GM18907 (cell line): ENCODE measurements at regions not wholly inside any gene's neighbourhood (a gene's known extent, or its start where the extent isn't known, plus 50 kb on each side); places are given as distances from the start of the nearest gene placed in this dataset.

Experiments used
- ATAC-seq: cut with Tn5 transposase; IDR thresholded peaks from one replicate; pipeline ENCODE4 v1.9.1; 2021; ENCODE audit warnings: mild to moderate bottlenecking, moderate library complexity; ENCODE audit not compliant: unreplicated experiment

DNA sequence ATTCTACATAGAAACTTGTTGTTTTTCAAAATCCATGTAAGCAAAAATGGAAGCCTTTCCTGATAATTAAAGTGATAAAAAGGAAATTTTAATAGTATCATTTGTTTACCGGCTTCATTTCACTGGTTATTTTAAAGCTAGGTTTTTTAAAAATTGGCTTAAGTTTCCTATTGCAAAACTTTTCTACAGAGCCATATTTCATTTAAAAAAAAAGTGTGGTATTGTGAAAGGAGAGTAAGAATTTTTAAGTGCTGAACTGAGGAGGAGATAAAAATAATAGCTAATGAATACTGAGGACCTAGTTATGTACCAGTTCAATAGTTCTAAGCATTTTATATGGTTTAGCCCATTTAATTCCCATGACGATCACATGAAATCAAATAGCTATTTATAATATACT is 172.2 kb upstream of the COL1A2 start:
- ATAC-seq: no peak

DNA sequence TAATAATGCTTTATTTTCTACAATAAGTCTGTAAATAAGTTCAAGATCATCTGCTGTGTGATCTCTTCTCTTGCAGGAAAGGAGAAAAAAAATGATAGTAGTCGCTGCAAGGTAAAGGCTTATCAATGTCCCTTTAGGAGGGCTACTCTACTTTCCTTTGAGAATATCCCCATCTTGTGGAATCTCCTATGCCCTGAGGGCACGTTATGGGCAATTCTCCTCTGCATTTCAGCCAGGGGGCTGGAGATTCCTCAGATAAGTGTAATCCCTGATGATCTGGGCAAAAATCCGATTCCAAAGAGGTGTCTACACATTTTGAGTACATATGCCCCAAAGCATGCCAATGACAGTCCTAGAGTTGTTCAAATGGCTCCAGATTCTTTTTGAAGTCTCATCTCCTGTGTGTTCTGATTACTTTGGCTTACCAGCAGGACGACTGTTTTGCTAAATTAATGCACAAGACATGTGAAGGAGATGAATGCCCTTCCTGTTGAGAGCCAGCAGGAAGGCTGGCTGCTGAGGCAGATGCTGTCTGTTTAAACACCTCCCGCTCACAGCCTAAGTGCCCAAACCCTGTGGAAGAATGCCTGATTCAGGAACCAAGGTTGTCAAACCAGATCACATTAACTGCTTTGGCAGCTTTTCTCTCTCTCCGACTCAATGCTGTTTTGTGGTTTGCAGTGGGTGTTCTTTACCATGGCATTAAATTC is 171.2 kb upstream of the COL1A2 start:
- ATAC-seq: peak; percentile 71

DNA sequence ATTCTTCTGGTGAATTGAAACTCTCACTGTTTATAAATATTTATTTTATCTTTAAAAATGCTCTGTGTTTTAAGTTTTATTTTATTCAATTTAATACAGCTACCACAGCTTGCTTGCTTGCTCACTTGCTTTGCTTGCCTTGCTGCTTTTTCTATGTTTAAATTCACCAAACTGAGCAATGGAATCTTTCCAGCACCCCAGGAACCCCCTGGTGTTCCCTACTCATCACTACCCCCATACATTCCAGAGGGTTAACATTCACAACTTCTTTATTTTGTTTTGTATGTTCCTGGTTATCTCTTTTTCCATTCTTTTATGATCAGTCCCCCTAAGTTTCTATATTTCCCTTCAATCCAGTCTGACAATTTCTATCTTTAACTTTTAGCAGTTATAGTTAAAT is 166.5 kb upstream of the COL1A2 start:
- ATAC-seq: no peak

DNA sequence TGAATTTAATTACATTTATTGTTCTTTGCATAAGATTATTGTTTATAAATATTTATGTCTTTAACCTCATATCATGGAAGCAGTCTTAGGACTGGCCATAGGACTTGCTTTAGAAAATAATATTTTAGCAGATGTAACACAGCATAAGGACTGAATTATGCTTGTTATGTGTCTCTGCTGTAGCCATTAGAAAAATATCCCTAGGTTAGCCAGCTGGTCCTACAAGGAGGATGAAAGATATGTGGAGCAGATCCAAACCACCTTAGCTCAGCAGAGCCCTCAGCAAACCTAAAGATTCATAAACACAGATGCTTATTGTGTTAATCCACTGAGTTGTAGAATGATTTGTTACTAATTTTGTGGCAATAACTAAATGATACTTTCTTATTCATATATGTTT is 166.0 kb upstream of the COL1A2 start:
- no peak for ATAC-seq

DNA sequence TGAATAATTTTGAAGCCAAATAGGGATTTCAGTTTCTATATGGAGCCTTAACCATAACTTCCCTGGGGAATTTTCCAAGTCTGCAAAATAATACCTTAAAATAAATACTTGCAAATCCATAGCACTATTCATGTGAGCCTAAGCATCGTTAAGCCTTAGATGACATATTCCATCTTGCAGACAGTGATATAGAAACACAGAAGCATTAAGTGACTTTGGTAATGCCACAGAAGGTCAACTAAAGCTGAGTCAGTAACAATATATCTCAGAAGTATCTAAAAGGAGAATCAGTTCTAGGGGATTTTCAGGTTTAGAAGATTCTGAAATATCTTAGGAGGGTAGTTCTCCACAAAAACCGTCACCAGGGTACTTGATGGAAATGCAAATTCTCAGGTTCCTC is 163.4 kb upstream of the COL1A2 start:
- ATAC-seq: no peak

DNA sequence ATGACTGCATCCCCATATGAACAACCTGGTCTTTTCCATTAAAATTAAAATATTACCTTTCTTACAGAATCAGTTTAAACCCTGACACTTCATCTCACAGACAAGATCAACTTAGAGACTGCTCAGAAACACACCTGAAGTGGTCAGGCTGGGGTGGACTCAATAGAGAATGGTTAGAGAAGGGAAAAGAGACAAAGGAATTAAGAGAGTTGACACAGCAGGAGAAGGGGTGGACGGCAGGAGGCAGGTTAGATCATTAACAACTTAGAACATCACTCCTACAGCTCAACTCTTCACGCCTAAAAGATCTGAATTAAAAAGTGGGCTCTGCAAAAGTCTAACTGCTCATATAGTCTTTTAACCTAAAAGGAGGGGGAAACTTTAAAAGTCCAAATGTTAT is 157.7 kb upstream of the COL1A2 start:
- no peak for ATAC-seq

DNA sequence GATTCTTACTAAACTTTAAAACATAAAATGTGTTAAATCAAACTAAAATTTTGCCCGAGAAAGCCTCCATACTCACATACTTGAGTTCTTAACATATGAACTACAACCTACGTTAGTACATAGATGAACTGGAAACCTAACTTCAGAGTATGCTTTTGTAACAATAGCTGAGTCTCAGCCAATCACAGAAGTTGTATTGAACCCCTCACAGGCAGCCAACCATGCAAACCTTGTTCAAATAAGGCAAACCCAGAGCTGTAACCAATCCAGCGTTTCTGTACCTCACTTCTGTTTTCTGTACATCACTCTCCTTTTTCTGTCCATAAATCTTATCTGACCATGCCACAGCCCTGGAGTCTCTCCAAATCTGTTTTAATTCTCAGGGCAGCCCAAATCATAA is 157.3 kb upstream of the COL1A2 start:
- no peak for ATAC-seq

DNA sequence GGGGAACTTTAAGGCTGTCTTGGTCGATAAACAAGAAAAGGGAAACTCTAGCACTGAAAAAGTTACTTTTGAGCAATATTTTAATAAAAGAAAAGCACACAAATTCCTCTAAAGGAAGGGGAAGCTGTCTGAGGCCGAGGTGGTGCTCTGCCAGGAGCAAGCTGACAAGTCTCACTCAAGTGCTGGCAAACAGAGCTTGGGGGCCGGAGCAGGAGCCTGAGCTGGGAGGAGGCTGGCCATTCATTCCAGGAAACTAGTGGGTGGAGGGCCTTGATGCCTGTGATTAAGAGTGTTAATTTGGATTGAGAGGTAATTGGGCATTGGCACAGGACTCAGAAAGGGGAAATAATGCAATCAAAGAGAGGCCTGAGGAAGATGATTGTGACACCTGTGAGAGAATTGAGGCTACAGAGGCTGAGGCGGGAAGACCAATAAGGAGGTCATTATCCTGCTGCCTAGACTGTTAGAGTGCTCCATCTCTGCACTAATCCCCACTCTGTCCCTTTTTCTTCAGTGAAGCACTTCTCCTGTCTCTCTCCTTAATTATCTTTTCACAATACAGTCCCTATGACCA is 154.9 kb upstream of the COL1A2 start:
- no peak for ATAC-seq

DNA sequence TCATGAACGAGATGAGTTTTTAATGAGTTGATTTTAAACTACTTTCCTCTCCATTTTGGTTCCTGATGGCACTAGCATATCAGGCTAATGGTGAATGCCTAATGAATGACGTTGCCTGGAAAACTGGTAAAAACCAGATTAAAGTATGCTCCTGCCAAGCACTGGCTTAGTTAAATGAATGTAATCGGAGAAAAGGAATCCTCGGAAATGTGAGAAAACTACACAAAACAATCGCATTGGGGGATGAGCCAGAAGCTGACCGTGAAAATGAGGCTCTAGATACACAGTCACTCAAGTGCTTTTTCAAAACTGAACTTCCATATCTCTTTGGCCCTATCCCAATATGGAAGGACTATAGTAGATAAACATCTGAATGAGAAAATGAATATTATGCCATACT is 153.8 kb upstream of the COL1A2 start:
- no peak for ATAC-seq

DNA sequence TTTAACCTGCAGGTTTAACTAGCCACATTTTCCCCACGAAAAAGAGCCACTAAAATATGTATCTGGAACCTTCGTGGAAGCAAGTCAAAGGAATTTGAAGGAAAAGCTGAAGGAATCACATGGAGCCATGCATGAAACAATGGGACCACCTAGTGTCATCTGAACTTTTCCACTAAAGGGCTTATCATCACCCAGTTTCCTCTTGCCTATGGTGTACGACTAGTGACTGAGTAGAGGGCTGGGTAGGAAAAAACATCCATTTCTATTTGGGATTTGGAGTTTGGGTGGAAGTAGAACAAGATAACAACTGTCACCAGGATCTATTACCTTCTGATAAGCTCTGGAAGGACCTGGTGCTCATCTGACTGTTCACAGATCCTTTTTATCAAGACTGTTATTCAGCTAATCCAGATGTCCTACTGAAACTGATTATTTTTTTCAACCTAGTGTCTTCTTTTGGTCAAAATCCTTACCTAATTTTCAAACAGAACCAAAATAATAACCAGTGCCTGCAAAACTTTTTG is 153.2 kb upstream of the COL1A2 start:
- ATAC-seq: no peak

DNA sequence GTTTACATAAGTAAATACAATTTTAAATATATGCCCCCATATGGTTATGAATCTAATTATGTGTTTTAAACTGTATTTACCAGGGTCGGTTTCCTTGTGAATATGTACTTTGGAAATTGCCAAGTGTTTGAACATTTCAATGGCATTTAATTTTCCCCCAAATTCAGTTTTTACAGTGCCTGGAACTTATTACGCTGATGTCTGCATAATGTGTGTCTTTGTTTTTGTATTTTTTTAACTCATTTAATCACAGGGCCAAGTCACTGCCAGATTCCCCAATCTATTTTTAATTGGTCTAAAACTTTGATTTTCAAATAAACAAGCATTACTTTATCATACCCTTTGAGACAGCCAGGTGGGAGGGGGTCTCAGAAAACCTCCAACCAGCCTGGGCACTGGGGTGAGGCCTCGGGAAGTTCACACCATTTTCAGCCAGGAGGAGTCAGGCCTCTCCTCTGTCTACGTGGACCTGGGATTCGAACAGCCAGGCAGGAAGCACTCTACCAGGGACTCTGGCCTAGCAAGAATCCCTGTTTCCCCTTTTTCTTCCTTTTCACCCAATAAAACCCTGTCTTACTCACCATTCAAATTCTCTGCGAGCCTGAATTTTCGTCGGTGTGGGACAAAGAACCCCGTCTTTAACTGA is 151.5 kb upstream of the COL1A2 start:
- ATAC-seq: no peak

DNA sequence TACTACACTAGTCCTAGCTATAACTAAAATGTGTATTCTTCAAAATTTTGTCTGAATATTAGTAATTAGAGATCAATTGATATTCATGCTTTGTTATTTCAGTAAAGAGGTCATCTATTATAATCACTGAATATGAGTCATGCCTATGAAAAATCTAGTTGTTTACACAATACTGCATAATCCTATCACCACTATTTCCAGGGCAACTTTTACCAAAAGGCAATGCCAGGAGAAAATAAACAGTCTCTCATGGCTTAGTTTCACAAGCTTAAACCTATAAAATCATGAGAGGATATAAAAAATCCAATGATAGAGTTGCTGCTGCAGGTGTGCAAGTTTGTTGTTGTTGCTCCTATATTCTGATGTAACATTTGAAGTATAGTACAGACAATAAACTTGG is 149.9 kb upstream of the COL1A2 start:
- ATAC-seq: no peak

DNA sequence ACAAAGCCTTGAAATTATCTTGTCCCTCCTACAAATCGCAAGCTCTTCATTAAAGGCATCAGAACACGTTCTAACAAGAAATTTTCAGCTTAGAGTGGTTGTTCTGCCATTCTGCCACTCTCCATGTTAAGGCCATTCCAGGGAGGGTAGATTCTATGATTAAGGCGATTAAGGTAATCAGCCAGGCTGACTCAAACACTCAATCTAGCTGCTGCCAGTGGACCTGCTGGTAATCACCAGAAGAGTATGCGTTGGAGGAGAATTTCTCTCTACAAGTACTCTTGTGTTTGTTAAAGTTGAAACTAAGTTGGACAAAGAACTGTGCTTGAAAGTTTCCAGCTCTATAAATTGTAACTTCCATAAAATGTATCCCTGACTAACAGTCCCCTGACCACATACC is 149.2 kb upstream of the COL1A2 start:
- ATAC-seq: no peak

DNA sequence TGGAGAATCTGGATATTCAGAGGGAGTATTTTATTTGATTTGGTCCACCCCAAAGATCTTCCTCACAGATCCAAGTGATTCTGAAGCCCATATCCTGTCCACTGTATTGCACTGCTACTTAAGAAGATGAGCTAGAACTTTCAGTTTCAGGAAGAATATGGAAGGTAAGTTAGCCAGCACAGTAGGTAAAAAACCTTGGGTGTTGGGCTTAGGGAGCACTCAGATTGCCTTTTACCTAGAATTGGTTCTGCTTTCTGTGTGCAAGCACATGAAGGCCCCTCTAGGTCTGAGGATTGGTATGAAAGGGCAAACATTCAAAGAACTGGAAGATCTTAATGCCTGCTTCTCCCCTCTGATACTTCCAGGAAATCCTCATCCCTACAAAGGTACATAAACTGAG is 146.7 kb upstream of the COL1A2 start:
- no peak for ATAC-seq

DNA sequence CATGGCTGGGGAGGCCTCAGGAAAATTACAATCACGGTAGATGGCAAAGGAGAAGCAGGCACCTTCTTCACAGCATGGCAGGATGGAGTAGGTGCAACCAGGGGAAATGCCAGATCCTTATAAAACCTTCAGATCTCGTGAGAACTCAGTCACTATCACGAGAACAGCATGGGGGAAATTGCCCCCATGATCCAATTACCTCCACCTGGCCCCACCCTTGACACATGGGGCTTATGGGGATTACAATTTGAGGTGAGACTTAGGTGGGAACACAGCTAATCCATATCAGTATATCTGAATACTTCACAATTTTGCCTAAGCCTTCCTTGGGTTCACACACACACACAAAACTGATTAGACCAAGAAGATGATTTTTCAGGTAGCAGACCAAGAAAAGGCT is 145.1 kb upstream of the COL1A2 start:
- ATAC-seq: no peak

DNA sequence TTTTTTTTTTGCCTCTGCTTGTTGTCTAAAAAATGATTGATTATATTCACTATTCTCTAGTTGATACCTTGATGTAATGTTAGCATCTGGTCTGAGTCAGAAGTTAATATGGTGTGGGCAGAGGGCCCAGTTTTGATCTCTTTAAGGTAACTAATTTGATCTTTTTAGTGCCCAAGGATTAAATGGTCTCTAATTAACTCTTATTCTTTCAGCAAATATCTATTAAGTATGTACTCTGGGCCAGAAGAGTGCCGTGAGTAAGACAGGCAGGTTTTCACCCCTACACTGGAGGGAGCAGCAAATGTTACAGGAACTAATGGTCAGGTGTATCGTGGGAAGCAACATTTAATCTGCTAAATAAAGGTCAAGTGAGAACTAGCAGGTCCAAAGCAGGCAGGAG is 144.6 kb upstream of the COL1A2 start:
- no peak for ATAC-seq

DNA sequence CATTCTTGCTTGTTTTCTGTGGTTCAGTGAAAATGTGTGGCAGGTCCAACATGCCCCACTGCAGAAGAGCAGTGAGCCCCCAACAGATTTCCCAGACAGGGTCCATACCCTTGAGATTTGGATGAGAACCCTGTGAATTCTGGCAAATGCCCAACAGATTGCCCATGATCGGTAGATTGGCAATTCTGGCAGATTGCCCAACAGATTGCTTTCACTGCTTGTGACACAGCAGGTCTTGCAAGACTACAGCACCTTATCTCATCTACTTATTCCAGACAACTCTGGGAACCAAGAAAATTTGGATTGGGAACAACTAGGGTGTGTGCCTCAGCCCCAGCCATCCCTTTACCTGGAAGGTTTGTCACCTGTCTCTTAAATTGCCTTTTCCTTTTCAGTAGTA is 143.7 kb upstream of the COL1A2 start:
- no peak for ATAC-seq

DNA sequence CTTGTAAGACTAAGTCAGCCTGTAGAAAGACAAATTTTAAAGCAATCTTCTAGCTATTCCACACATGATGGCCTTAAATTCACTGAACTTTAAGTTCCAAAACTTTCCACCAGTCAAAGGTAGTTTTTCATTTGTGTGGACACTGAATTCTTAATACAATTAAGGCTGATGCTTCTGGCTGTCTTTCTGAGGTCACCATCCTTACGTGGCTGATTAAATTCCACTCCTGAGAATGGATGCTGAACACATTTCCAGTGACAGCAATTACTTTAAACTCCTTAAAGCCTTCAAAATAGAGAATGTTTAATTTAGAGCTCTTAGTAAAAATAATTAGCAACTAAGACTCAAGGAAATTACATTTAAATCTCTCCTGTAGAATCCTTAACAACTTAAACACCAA is 142.6 kb upstream of the COL1A2 start:
- ATAC-seq: no peak

DNA sequence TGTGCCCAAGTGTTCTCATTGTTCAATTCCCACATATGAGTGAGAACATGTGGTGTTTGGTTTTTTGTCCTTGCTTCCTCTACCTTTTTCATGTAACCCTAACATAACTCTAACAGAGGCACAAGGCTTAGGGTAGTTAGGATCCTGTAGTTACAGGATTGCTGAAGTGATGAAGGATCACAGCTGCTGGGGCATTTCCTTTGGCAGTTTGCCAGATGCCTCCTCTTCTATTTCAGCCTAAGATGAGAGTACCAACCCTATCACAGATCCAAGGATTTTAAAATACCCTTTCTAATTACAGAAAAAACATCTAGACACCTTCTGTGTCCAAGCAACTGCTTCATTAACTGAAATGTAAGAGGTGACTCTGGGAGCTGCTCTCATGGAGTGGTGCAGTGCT is 141.7 kb upstream of the COL1A2 start:
- ATAC-seq: no peak

DNA sequence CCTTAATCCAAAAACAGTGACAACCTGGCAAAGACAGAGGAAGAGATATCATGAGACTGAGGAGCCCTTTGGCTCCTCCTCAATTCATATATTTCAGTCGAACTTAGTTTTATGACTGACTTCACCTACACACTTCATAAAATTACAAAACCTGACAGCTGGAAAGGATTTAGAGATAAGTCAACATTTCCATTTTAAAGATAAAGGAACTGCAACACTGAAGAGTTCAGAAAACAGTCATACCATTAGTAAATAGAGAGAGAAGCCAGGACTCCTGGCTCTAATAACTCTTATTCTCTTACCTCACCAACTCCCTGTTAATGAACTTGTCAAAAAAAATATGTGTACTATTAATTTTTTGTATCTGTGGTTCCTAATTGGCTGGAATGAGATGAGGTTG is 141.0 kb upstream of the COL1A2 start:
- ATAC-seq: no peak

DNA sequence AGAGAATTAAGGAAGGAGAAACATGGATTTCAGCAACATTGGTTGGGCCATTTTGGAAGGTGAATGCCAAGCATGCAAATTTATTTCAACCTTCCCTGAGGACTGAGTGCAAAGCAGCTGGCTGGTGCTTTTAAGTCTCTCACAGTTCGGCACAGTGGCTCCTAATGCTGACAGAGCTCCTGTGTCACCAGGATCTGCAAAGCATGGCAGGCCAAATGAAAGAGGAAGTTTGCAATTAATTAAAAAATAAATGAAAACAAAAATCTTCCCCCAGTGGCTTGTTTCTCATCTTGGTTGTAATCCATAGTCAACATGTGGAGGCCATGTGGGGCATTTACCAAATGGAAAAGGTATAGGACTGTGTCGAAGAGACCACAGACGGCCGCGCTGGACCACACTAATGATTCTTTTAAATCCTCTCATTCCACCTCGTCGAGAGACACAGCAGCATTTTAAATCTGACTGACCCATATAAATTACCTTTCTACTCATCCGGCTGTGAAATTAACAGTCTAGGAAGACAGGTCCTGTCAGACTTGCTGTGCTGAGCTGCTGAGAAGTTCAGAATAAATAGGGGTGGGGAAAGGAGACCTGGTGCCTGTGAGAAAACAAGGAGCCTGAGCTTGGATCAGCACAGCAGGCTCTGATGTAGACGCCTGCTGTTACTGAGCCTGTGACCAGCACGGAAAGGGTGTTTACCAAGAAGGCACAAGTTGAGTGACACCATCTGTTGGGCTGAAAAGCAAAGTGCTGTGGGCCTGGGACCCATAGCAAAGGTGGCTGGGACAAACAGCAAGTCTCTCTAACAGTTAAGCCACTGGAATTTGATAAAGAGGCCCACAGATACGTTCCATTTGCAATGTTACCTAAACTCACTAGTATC is 136.0 kb upstream of the COL1A2 start:
- no peak for ATAC-seq
